Posterior vena cava (tissue), 2 donors: ENCODE measurements at regions not wholly inside any gene's neighbourhood (a gene's known extent, or its start where the extent isn't known, plus 50 kb on each side); places are given as distances from the start of the nearest gene placed in this dataset.

Source experiments
- DNase-seq: peaks from one replicate; pipeline ENCODE4 v3.0.0-alpha.2; 2020; ENCODE audit warnings: low spot score
- intact Hi-C, 2 donors: fragments of 100-400 bp; cut with DNase I; formaldehyde crosslinking; loops; one replicate each; pipeline versions ENCODE4 v1.14.1 to v1.14.2; 2022 to 2023
- donor health status: DM: yes; HTN: yes; CAD: no.
- donor health status: DM: yes; HTN: yes; CAD: no.

GRCh38 chr14:46788994-46789393 is 137.4 kb upstream of the RPL10L start:
- no peak for DNase-seq
- intact Hi-C loops: no loop called here

GRCh38 chr14:46782281-46782680 is 130.7 kb upstream of the RPL10L start:
- intact Hi-C loops: no loop called here
- DNase-seq: no peak

- intact Hi-C loops: no loop called here
- no peak for DNase-seq
Observed at GRCh38 chr14:46769292-46769691, 117.7 kb upstream of the RPL10L start.

GRCh38 chr14:46747001-46747652 is 95.5 kb upstream of the RPL10L start:
- intact Hi-C loops: no loop called here
- no peak for DNase-seq

GRCh38 chr14:46734286-46734685 is 82.7 kb upstream of the RPL10L start:
- intact Hi-C loops: no loop called here

GRCh38 chr14:46717211-46717610 is 65.6 kb upstream of the RPL10L start:
- DNase-seq: no peak
- intact Hi-C loops: loop anchor here in 1 of 2 donors (5.0 kb wide), 1 partner anchor 470 kb away; no protein-coding TSS in a partner anchor

More at GRCh38 chr14:46734286-46734685, 82.7 kb upstream of the RPL10L start:
- DNase-seq: no peak
